Heart left ventricle (tissue), 13 donors: ENCODE measurements at regions not wholly inside any gene's neighbourhood (a gene's known extent, or its start where the extent isn't known, plus 50 kb on each side); places are given as distances from the start of the nearest gene placed in this dataset.

Source experiments
- CTCF ChIP-seq, 12 donors: fragments of 200-600 bp; sonication (generic) in 4 of 12; IDR thresholded peaks; one replicate each; pipeline versions ENCODE4 v1.5.0 to v1.8.0; 2018 to 2022; ENCODE audit warnings: antibody characterized with exemption in 12 of 12, mild to moderate bottlenecking in 5 of 12
- POLR2A ChIP-seq, 2 donors: fragments of 450-650 bp; IDR thresholded peaks; one replicate each; pipeline ENCODE4 v1.6.1; 2017; ENCODE audit warnings: antibody characterized with exemption in 2 of 2, mild to moderate bottlenecking in 2 of 2, moderate library complexity in 2 of 2
- donor health status: ischemic (EF 13 %, LVEDD 7.1; RV severe dilation, severe dysfunction).
- donor health status: DM: no; HTN: yes; CAD: no.
- donor health status: DM: no; HTN: no; CAD: no.
- donor health status: ischemic (EF 25% LVEDD 6.9; RV normal size, moderate dysfunction).
- donor health status: ischemic (EF 25% LVEDD 5.7; RV mildly dilated, moderate dysfunction).
- donor health status: ischemic (EF 35%, LVEDD 5.7; RV mildly dilated, moderate dysfunction).
- donor health status: nonischemic (EF 11% LVEDD 7.7; RV severe dilation, severe dysfunction).
- donor health status: DM: yes; HTN: yes; CAD: no.
- donor health status: PGD.
- donor health status: ischemic (EF 29% LVEDD 5.4; RV normal size, mild dysfunction).
- donor health status: nonischemic (EF 23%, LVEDD 6.1; RV moderate dilation, normal function).

- TF ChIP-seq POLR2A (IDR thresholded peaks at IDR 0.05) (no peak), CTCF (IDR thresholded peaks at IDR 0.05) (no peak)
Measured at GRCh38 chr18:43668866-43669265, 391.6 kb upstream of the SYT4 start.
